ENCODE measurements at regions not wholly inside any gene's neighbourhood (a gene's known extent, or its start where the extent isn't known, plus 50 kb on each side); places are given as distances from the start of the nearest gene placed in this dataset.

GRCh38 chr12:98001430-98001829 lies 514.0 kb upstream of the TMPO start:
- TF ChIP-seq CTCF (IDR thresholded peaks at IDR 0.05; ENCODE audit: insufficient read depth, low read length, missing control alignments) = no peak
- POLR2A ChIA-PET = no interaction called here
- no peak overlapping the region for H3K4me3 ChIP-seq (ENCODE audit: low read depth, low read length)
- CTCF ChIA-PET = no interaction called here
- no peak for DNase-seq (ENCODE audit: low read depth, low spot score)

GRCh38 chr12:98002887-98003493 lies 512.4 kb upstream of the TMPO start:
- POLR2A ChIA-PET = no interaction called here
- H3K4me3 ChIP-seq (ENCODE audit: low read depth, low read length) = no peak overlapping the region
- DNase-seq (ENCODE audit: low read depth, low spot score) = no peak
- CTCF ChIA-PET = interaction anchor here (0.6 kb wide), 1 partner anchor 1430 kb away, joined by 5 read pairs; no protein-coding TSS in a partner anchor
- no peak for TF ChIP-seq CTCF (IDR thresholded peaks at IDR 0.05; ENCODE audit: insufficient read depth, low read length, missing control alignments)

GRCh38 chr12:98007963-98008362 lies 507.4 kb upstream of the TMPO start:
- no peak for TF ChIP-seq CTCF (IDR thresholded peaks at IDR 0.05; ENCODE audit: insufficient read depth, low read length, missing control alignments)
- DNase-seq (ENCODE audit: low read depth, low spot score) = no peak
- ChIA-PET POLR2A (no interaction called here), CTCF (no interaction called here)
- H3K4me3 ChIP-seq (ENCODE audit: low read depth, low read length) = no peak overlapping the region

GRCh38 chr12:98013560-98013959 lies 501.8 kb upstream of the TMPO start:
- CTCF ChIA-PET = no interaction called here
- H3K4me3 ChIP-seq (ENCODE audit: low read depth, low read length) = no peak overlapping the region
- POLR2A ChIA-PET = no interaction called here
- TF ChIP-seq CTCF (IDR thresholded peaks at IDR 0.05; ENCODE audit: insufficient read depth, low read length, missing control alignments) = no peak
- DNase-seq (ENCODE audit: low read depth, low spot score) = no peak

- TF ChIP-seq CTCF (IDR thresholded peaks at IDR 0.05; ENCODE audit: insufficient read depth, low read length, missing control alignments) = no peak
- ChIA-PET CTCF (no interaction called here), POLR2A (no interaction called here)
- no peak overlapping the region for H3K4me3 ChIP-seq (ENCODE audit: low read depth, low read length)
- no peak for DNase-seq (ENCODE audit: low read depth, low spot score)
Observed at GRCh38 chr12:98018836-98019235, 496.6 kb upstream of the TMPO start.

GRCh38 chr12:98020376-98020775 lies 495.0 kb upstream of the TMPO start:
- no peak for TF ChIP-seq CTCF (IDR thresholded peaks at IDR 0.05; ENCODE audit: insufficient read depth, low read length, missing control alignments)
- H3K4me3 ChIP-seq (ENCODE audit: low read depth, low read length) = no peak overlapping the region
- ChIA-PET CTCF (no interaction called here), POLR2A (no interaction called here)
- no peak for DNase-seq (ENCODE audit: low read depth, low spot score)

Measured in AG04449 (cell line).